ENCODE measurements at regions not wholly inside any gene's neighbourhood (a gene's known extent, or its start where the extent isn't known, plus 50 kb on each side); places are given as distances from the start of the nearest gene placed in this dataset.

- H3K27me3 ChIP-seq (ENCODE audit: insufficient read depth, low read length): no peaks in the 10 kb centered on the region
- H3K4me3 ChIP-seq (ENCODE audit: low read length): no peak overlapping the region
- no peaks in the 10 kb centered on the region for H3K9me3 ChIP-seq (ENCODE audit: low read depth, low read length)
- H3K4me1 ChIP-seq (ENCODE audit: insufficient read depth, low read length): no peaks in the 10 kb centered on the region
Measured at GRCh38 chr11:128388206-128388815, 199.0 kb downstream of the ETS1 start.

- no peak overlapping the region for H3K4me3 ChIP-seq (ENCODE audit: low read length)
- no peaks in the 10 kb centered on the region for H3K27me3 ChIP-seq (ENCODE audit: insufficient read depth, low read length)
- peaks cover 4% of the 10 kb centered on the region for H3K9me3 ChIP-seq (ENCODE audit: low read depth, low read length)
- H3K4me1 ChIP-seq (ENCODE audit: insufficient read depth, low read length): peaks cover 4% of the 10 kb centered on the region
Measured at GRCh38 chr11:128379587-128380580, 207.5 kb downstream of the ETS1 start.

DNA sequence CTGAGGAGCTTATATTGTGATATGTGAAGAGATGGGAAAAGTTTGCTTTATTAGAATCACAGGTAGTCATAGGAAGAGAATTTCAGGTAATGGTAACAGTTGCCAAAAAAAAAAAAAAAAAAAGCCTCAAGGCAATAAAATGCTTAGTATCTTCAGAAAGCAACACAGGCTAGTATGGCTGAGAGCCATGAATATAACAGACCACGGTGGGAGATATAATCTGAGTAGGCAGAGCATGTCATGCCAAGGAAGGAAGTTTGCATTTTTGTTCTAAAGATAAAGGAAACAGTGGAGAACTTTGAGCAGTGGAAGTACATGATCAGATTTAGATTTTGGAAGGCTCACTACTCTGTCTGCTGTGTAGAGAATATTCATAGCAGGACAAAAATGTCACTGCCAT is 211.4 kb downstream of the ETS1 start:
- Histone ChIP-seq H3K9me3 (ENCODE audit: low read depth, low read length) (no peaks in the 10 kb centered on the region), H3K4me3 (ENCODE audit: low read length) (no peak overlapping the region), H3K27me3 (ENCODE audit: insufficient read depth, low read length) (no peaks in the 10 kb centered on the region), H3K4me1 (ENCODE audit: insufficient read depth, low read length) (peaks cover 4% of the 10 kb centered on the region)

DNA sequence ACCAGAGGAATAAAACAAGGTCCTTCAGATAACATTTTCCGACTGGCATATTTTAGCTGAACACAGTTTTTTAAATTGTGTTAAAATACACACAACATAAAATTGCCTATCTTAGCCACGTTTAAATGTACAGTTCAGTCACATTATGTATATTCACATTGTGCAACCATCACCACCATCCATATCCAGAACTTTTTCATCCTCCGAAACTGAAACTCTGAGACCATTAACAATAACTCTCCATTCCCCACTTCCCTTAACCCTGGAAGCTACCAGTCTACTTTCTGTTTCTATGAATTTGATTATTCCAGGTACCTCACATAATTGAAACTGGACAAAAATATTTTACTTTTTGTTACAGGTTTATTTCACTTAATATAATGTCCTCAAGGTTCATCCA is 213.3 kb downstream of the ETS1 start:
- no peak overlapping the region for H3K4me3 ChIP-seq (ENCODE audit: low read length)
- no peaks in the 10 kb centered on the region for H3K27me3 ChIP-seq (ENCODE audit: insufficient read depth, low read length)
- no peaks in the 10 kb centered on the region for H3K4me1 ChIP-seq (ENCODE audit: insufficient read depth, low read length)
- H3K9me3 ChIP-seq (ENCODE audit: low read depth, low read length): no peaks in the 10 kb centered on the region

DNA sequence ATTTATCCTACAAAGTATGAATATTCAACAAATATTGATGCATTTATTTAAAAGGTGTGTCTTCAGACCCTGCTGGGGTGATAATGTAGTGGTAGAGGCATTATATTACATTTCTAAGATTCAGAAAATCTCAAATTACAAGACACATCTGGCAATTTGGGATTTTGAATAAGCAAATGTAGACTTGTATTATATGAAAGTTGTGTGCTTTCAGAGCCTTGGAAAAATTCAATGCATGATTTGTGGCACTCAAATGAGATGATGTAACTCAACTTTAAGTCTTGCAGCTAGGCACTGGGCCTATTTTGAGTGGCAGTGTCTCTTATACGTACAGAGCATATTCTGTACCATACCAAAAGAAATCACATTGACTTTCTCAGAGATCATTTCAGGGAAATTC is 214.4 kb downstream of the ETS1 start:
- no peak overlapping the region for H3K4me3 ChIP-seq (ENCODE audit: low read length)
- no peaks in the 10 kb centered on the region for H3K4me1 ChIP-seq (ENCODE audit: insufficient read depth, low read length)
- no peaks in the 10 kb centered on the region for H3K9me3 ChIP-seq (ENCODE audit: low read depth, low read length)
- no peaks in the 10 kb centered on the region for H3K27me3 ChIP-seq (ENCODE audit: insufficient read depth, low read length)

- Histone ChIP-seq H3K4me1 (ENCODE audit: insufficient read depth, low read length) (no peaks in the 10 kb centered on the region), H3K9me3 (ENCODE audit: low read depth, low read length) (no peaks in the 10 kb centered on the region), H3K4me3 (ENCODE audit: low read length) (no peak overlapping the region)
Measured at GRCh38 chr11:128367573-128367972, 219.8 kb downstream of the ETS1 start.

DNA sequence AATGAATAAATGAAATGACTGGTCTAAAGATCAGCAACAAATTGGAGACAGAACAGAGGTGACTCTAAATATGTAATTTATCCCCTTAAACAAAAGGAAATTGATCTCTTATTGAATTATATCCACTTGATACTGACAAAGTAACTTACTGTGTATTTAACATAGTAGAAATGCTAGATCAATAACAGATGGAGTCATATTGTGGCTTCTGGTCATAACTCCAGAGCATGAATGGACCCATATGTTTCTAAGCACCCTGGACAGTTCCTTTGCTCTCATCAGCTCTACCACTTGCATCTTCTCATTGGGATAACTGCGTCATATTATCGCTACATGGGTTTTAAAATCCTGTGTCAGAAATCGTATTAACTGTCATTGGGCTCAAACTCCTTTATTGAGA is 222.3 kb downstream of the ETS1 start:
- Histone ChIP-seq H3K27me3 (ENCODE audit: insufficient read depth, low read length) (no peaks in the 10 kb centered on the region), H3K4me3 (ENCODE audit: low read length) (no peak overlapping the region), H3K9me3 (ENCODE audit: low read depth, low read length) (no peaks in the 10 kb centered on the region), H3K4me1 (ENCODE audit: insufficient read depth, low read length) (no peaks in the 10 kb centered on the region)

More at GRCh38 chr11:128367573-128367972, 219.8 kb downstream of the ETS1 start:
- H3K27me3 ChIP-seq (ENCODE audit: insufficient read depth, low read length): no peaks in the 10 kb centered on the region

- H3K4me3 ChIP-seq (ENCODE audit: low read length): no peak overlapping the region
- H3K27me3 ChIP-seq (ENCODE audit: insufficient read depth, low read length): no peaks in the 10 kb centered on the region
- no peaks in the 10 kb centered on the region for H3K4me1 ChIP-seq (ENCODE audit: insufficient read depth, low read length)
- H3K9me3 ChIP-seq (ENCODE audit: low read depth, low read length): no peaks in the 10 kb centered on the region
Measured at GRCh38 chr11:128361451-128362020, 225.8 kb downstream of the ETS1 start.

- no peaks in the 10 kb centered on the region for H3K4me1 ChIP-seq (ENCODE audit: insufficient read depth, low read length)
- no peaks in the 10 kb centered on the region for H3K9me3 ChIP-seq (ENCODE audit: low read depth, low read length)
- no peaks in the 10 kb centered on the region for H3K27me3 ChIP-seq (ENCODE audit: insufficient read depth, low read length)
- no peak overlapping the region for H3K4me3 ChIP-seq (ENCODE audit: low read length)
Measured at GRCh38 chr11:128359515-128359914, 227.8 kb downstream of the ETS1 start.

GRCh38 chr11:128357073-128357472 is 230.3 kb downstream of the ETS1 start:
- no peaks in the 10 kb centered on the region for H3K9me3 ChIP-seq (ENCODE audit: low read depth, low read length)
- no peaks in the 10 kb centered on the region for H3K27me3 ChIP-seq (ENCODE audit: insufficient read depth, low read length)
- no peaks in the 10 kb centered on the region for H3K4me1 ChIP-seq (ENCODE audit: insufficient read depth, low read length)
- no peak overlapping the region for H3K4me3 ChIP-seq (ENCODE audit: low read length)

DNA sequence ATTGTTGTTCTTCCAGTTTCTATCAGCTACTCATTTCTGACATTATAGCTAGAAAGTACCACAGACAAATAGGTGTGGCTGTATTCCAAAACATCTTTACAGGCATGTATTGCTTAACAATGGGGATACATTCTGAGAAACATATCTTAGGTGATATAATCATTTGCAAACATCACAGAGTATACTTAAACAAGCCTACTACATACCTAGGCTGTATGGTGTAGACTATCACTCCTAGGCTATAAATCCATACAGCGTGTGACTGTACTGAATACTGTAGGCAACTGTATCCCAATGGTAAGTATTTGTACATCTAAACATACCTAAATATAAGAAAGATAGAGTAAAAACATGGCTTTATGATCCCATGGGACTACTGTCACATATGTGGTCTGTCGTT is 231.8 kb downstream of the ETS1 start:
- Histone ChIP-seq H3K27me3 (ENCODE audit: insufficient read depth, low read length) (no peaks in the 10 kb centered on the region), H3K4me3 (ENCODE audit: low read length) (no peak overlapping the region), H3K4me1 (ENCODE audit: insufficient read depth, low read length) (no peaks in the 10 kb centered on the region), H3K9me3 (ENCODE audit: low read depth, low read length) (no peaks in the 10 kb centered on the region)

GRCh38 chr11:128354476-128354875 is 232.9 kb downstream of the ETS1 start:
- H3K4me3 ChIP-seq (ENCODE audit: low read length): no peak overlapping the region
- H3K4me1 ChIP-seq (ENCODE audit: insufficient read depth, low read length): peaks cover 7% of the 10 kb centered on the region
- H3K27me3 ChIP-seq (ENCODE audit: insufficient read depth, low read length): no peaks in the 10 kb centered on the region
- no peaks in the 10 kb centered on the region for H3K9me3 ChIP-seq (ENCODE audit: low read depth, low read length)

GRCh38 chr11:128351168-128351567 is 236.2 kb downstream of the ETS1 start:
- no peaks in the 10 kb centered on the region for H3K9me3 ChIP-seq (ENCODE audit: low read depth, low read length)
- H3K27me3 ChIP-seq (ENCODE audit: insufficient read depth, low read length): no peaks in the 10 kb centered on the region
- H3K4me1 ChIP-seq (ENCODE audit: insufficient read depth, low read length): peaks cover 8% of the 10 kb centered on the region
- no peak overlapping the region for H3K4me3 ChIP-seq (ENCODE audit: low read length)

DNA sequence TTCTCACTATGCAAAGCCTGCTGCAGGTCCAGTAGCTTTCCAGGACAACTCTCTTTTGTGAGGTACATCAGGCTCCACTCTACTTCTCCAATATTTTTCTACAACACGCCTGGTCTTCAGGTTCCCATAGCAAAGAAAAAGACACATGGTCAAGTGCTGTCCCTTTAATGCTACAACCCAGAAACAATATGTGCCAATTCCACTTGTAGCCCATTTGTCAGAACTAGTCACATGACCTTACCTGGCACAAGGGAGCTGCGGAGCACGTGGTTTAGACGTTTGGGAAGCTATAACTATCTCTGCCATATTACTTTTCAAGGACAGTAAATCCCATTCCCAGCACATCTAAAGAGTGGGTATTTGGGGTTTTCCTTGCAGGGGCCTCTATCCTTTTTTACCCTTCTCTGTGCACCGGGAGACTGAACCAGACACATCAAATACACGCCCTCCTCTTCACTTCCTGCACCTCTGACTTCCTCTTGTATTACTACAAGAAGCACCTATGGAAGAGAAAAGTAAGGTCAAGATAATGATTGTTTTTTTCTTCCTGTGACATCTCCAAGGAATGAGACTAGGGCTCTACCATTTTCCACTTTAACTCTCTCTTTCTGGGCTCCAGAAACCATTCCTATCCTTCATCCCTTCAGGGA is 237.6 kb downstream of the ETS1 start:
- Histone ChIP-seq H3K4me3 (ENCODE audit: low read length) (no peak overlapping the region), H3K9me3 (ENCODE audit: low read depth, low read length) (no peaks in the 10 kb centered on the region), H3K27me3 (ENCODE audit: insufficient read depth, low read length) (no peaks in the 10 kb centered on the region), H3K4me1 (ENCODE audit: insufficient read depth, low read length) (peaks cover 18% of the 10 kb centered on the region)

- no peaks in the 10 kb centered on the region for H3K9me3 ChIP-seq (ENCODE audit: low read depth, low read length)
- peaks cover 35% of the 10 kb centered on the region for H3K4me1 ChIP-seq (ENCODE audit: insufficient read depth, low read length)
- H3K27me3 ChIP-seq (ENCODE audit: insufficient read depth, low read length): no peaks in the 10 kb centered on the region
Measured at GRCh38 chr11:128346804-128347203, 240.6 kb downstream of the ETS1 start.

More at GRCh38 chr11:128346804-128347203, 240.6 kb downstream of the ETS1 start:
- H3K4me3 ChIP-seq (ENCODE audit: low read length): no peak overlapping the region

Measured in mononuclear cell (primary cell).